OCI-LY3 (cell line): ENCODE measurements at regions not wholly inside any gene's neighbourhood (a gene's known extent, or its start where the extent isn't known, plus 50 kb on each side); places are given as distances from the start of the nearest gene placed in this dataset.
"Not testable (repeated sequence)": the region's sequence is repeated elsewhere in the genome, so short reads cannot be mapped to it uniquely, and the experiment has no call there.

Experiments used
- H2AFZ ChIP-seq: fragments of 200-600, 300-600 bp; shearing (Covaris generic); 2 replicates; pipeline ENCODE4 v1.6.0; 2014; ENCODE audit warnings: antibody characterized with exemption, low read depth, low read length
- H3K27ac ChIP-seq: fragments of 200-600, 300-600 bp; sonication (generic); 2 replicates; pipeline ENCODE4 v1.5.1; 2014; ENCODE audit warnings: mild to moderate bottlenecking, low read length, moderate library complexity, mixed read lengths
- H3K27me3 ChIP-seq: fragments of 200-600, 300-600 bp; sonication (generic); 2 replicates; pipeline ENCODE4 v1.6.1; 2014; ENCODE audit warnings: low read depth, low read length, mixed read lengths
- H3K36me3 ChIP-seq: fragments of 200-600, 300-600 bp; sonication (generic); replicated peaks from 2 replicates; pipeline ENCODE3; 2014; ENCODE audit warnings: low read depth, low read length, mixed read lengths
- H3K4me1 ChIP-seq: fragments of 300-600, 200-600 bp; sonication (generic); 2 replicates; pipeline ENCODE4 v1.6.1; 2014; ENCODE audit warnings: low read length, mixed read lengths
- H3K4me2 ChIP-seq: fragments of 200-600, 300-600 bp; sonication (generic); 2 replicates; pipeline ENCODE4 v1.6.1; 2014; ENCODE audit warnings: low read length, mixed read lengths
- H3K4me3 ChIP-seq: fragments of 300-600, 200-600 bp; sonication (generic); 2 replicates; pipeline ENCODE4 v1.5.1; 2014; ENCODE audit warnings: antibody characterized with exemption, mild to moderate bottlenecking, low read length, moderate library complexity
- H3K79me2 ChIP-seq: fragments of 300-600, 200-600 bp; shearing (Covaris generic); 2 replicates; pipeline ENCODE4 v1.6.1; 2014; ENCODE audit warnings: mild to moderate bottlenecking, low read length, mixed read lengths
- H3K9ac ChIP-seq: fragments of 300-600, 200-600 bp; shearing (Covaris generic); 2 replicates; pipeline ENCODE4 v1.6.0; 2014; ENCODE audit warnings: mild to moderate bottlenecking, low read length, moderate library complexity
- H3K9me3 ChIP-seq: fragments of 200-600, 300-600 bp; shearing (Covaris generic); 2 replicates; pipeline ENCODE4 v1.6.1; 2014; ENCODE audit warnings: low read length, mixed read lengths; ENCODE audit not compliant: insufficient read depth
- H4K20me1 ChIP-seq: fragments of 200-600, 300-600 bp; sonication (generic); 2 replicates; pipeline ENCODE4 v1.6.1; 2016; ENCODE audit warnings: low read length, mixed read lengths; ENCODE audit not compliant: insufficient read depth
- CTCF ChIP-seq: fragments of 200-600, 300-600 bp; sonication (generic); IDR thresholded peaks from 2 replicates; pipeline ENCODE4 v1.5.1; 2014; ENCODE audit warnings: antibody characterized with exemption, low read length, low read depth
- EZH2phosphoT487 ChIP-seq: fragments of 200-600 bp; shearing (Covaris generic); IDR thresholded peaks from 2 replicates; pipeline ENCODE4 v1.6.1; 2018; ENCODE audit warnings: antibody characterized with exemption, mixed run types, low read depth

- no peaks in the 10 kb centered on the region for H4K20me1 ChIP-seq
- H3K4me1 ChIP-seq: no peaks in the 10 kb centered on the region
- no peaks in the 10 kb centered on the region for H3K79me2 ChIP-seq
- H3K9me3 ChIP-seq: no peaks in the 10 kb centered on the region
- no peaks in the 10 kb centered on the region for H3K36me3 ChIP-seq
- TF ChIP-seq EZH2phosphoT487: no peak
- TF ChIP-seq CTCF: no peak
- no peak overlapping the region for H2AFZ ChIP-seq
- no peak overlapping the region for H3K4me2 ChIP-seq
- H3K9ac ChIP-seq: no peak overlapping the region
- H3K27me3 ChIP-seq: no peaks in the 10 kb centered on the region
- no peak overlapping the region for H3K27ac ChIP-seq
- H3K4me3 ChIP-seq: no peak overlapping the region
Observed at GRCh38 chr16:8047736-8048135, 542.6 kb downstream of the TMEM114 start.

- Histone ChIP-seq H3K36me3 (no peaks in the 10 kb centered on the region), H3K79me2 (no peaks in the 10 kb centered on the region), H3K4me1 (no peaks in the 10 kb centered on the region), H3K9me3 (no peaks in the 10 kb centered on the region), H3K27me3 (no peaks in the 10 kb centered on the region), H3K4me2 (no peak overlapping the region), H3K9ac (no peak overlapping the region), H3K27ac (no peak overlapping the region), H2AFZ (no peak overlapping the region), H3K4me3 (no peak overlapping the region), H4K20me1 (no peaks in the 10 kb centered on the region)
- TF ChIP-seq EZH2phosphoT487 (no peak), CTCF (no peak)
Observed at GRCh38 chr16:8044796-8045195, 545.5 kb downstream of the TMEM114 start.

GRCh38 chr16:8032406-8032805, 557.9 kb downstream of the TMEM114 start:
- Histone ChIP-seq H3K4me1 (no peaks in the 10 kb centered on the region), H3K27me3 (no peaks in the 10 kb centered on the region), H3K27ac (no peak overlapping the region), H4K20me1 (no peaks in the 10 kb centered on the region), H3K4me3 (no peak overlapping the region), H3K79me2 (no peaks in the 10 kb centered on the region), H3K36me3 (no peaks in the 10 kb centered on the region), H3K9me3 (no peaks in the 10 kb centered on the region), H3K4me2 (no peak overlapping the region), H3K9ac (no peak overlapping the region), H2AFZ (no peak overlapping the region)
- TF ChIP-seq CTCF (no peak), EZH2phosphoT487 (no peak)

- H3K36me3 ChIP-seq, H3K79me2 ChIP-seq, H3K9ac ChIP-seq, H3K4me1 ChIP-seq, H3K9me3 ChIP-seq, H2AFZ ChIP-seq, H3K27ac ChIP-seq, H3K27me3 ChIP-seq, H4K20me1 ChIP-seq, H3K4me3 ChIP-seq, H3K4me2 ChIP-seq: not testable (repeated sequence)
Observed at GRCh38 chr16:8030004-8030403, 560.3 kb downstream of the TMEM114 start.

GRCh38 chr16:8026450-8026849, 563.9 kb downstream of the TMEM114 start:
- Histone ChIP-seq H2AFZ (no peak overlapping the region), H3K9me3 (no peaks in the 10 kb centered on the region), H3K27ac (no peak overlapping the region), H4K20me1 (no peaks in the 10 kb centered on the region), H3K36me3 (no peaks in the 10 kb centered on the region), H3K4me2 (no peak overlapping the region), H3K4me3 (no peak overlapping the region), H3K4me1 (no peaks in the 10 kb centered on the region), H3K27me3 (no peaks in the 10 kb centered on the region), H3K79me2 (no peaks in the 10 kb centered on the region), H3K9ac (no peak overlapping the region)
- no peak for TF ChIP-seq EZH2phosphoT487
- TF ChIP-seq CTCF: no peak
